Inferior parietal cortex (tissue), 1 donor: ENCODE measurements at regions not wholly inside any gene's neighbourhood (a gene's known extent, or its start where the extent isn't known, plus 50 kb on each side); places are given as distances from the start of the nearest gene placed in this dataset.
A peak's percentile ranks its signal among the peaks of the same experiment; 100 is the strongest.
"Not testable (repeated sequence)": the region's sequence is repeated elsewhere in the genome, so short reads cannot be mapped to it uniquely, and the experiment has no call there.

Source experiments
- DNase-seq: peaks from one replicate; pipeline ENCODE4 v3.0.0-alpha.2; 2016; ENCODE audit errors: extremely low spot score

GRCh38 chr3:87101861-87102625 is 111.1 kb upstream of the VGLL3 start:
- DNase-seq: no peak

GRCh38 chr3:87097733-87098132 is 106.8 kb upstream of the VGLL3 start:
- DNase-seq: not testable (repeated sequence)

GRCh38 chr3:87090631-87091030 is 99.7 kb upstream of the VGLL3 start:
- no peak for DNase-seq

- peak; percentile 81 for DNase-seq
Observed at GRCh38 chr3:87088993-87089841, 98.3 kb upstream of the VGLL3 start.

GRCh38 chr3:87088430-87088992 is 97.6 kb upstream of the VGLL3 start:
- peak; percentile 25 for DNase-seq

GRCh38 chr3:87084868-87085267 is 93.9 kb upstream of the VGLL3 start:
- DNase-seq: no peak

- peak; percentile 81 for DNase-seq
Observed at GRCh38 chr3:87082796-87083440, 92.0 kb upstream of the VGLL3 start.

GRCh38 chr3:87077355-87077754 is 86.4 kb upstream of the VGLL3 start:
- no peak for DNase-seq

GRCh38 chr3:87076946-87077345 is 86.0 kb upstream of the VGLL3 start:
- DNase-seq: no peak

- DNase-seq: no peak
Observed at GRCh38 chr3:87073496-87074145, 82.7 kb upstream of the VGLL3 start.

GRCh38 chr3:87072446-87072845 is 81.5 kb upstream of the VGLL3 start:
- no peak for DNase-seq

GRCh38 chr3:87069971-87070370 is 79.0 kb upstream of the VGLL3 start:
- no peak for DNase-seq

GRCh38 chr3:87069021-87069420 is 78.1 kb upstream of the VGLL3 start:
- DNase-seq: no peak

GRCh38 chr3:87062685-87063084 is 71.7 kb upstream of the VGLL3 start:
- no peak for DNase-seq

GRCh38 chr3:87057474-87057873 is 66.5 kb upstream of the VGLL3 start:
- DNase-seq: no peak

- DNase-seq: no peak
Observed at GRCh38 chr3:87053553-87053952, 62.6 kb upstream of the VGLL3 start.

- DNase-seq: no peak
Observed at GRCh38 chr3:87052499-87053260, 61.7 kb upstream of the VGLL3 start.

- DNase-seq: no peak
Observed at GRCh38 chr3:87047852-87048251, 56.9 kb upstream of the VGLL3 start.

- no peak for DNase-seq
Observed at GRCh38 chr3:87046241-87046640, 55.3 kb upstream of the VGLL3 start.

- no peak for DNase-seq
Observed at GRCh38 chr3:87045473-87045872, 54.5 kb upstream of the VGLL3 start.

- no peak for DNase-seq
Observed at GRCh38 chr3:87044846-87045245, 53.9 kb upstream of the VGLL3 start.
